Astrocyte (in vitro differentiated cells and primary cell): ENCODE measurements at regions not wholly inside any gene's neighbourhood (a gene's known extent, or its start where the extent isn't known, plus 50 kb on each side); places are given as distances from the start of the nearest gene placed in this dataset.

Experiments
- EZH2 ChIP-seq: IDR thresholded peaks from 2 replicates; pipeline ENCODE4 v1.6.1; 2012; ENCODE audit warnings: mild to moderate bottlenecking, low read length, inconsistent platforms; ENCODE audit not compliant: insufficient read depth
- TF ChIP-seq, protein P1 (sequence below): IDR thresholded peaks from 2 replicates; pipeline ENCODE4 v1.5.1; 2011; ENCODE audit warnings: low read depth, mild to moderate bottlenecking, inconsistent platforms, low read length, moderate library complexity; ENCODE audit not compliant: insufficient read depth

DNA sequence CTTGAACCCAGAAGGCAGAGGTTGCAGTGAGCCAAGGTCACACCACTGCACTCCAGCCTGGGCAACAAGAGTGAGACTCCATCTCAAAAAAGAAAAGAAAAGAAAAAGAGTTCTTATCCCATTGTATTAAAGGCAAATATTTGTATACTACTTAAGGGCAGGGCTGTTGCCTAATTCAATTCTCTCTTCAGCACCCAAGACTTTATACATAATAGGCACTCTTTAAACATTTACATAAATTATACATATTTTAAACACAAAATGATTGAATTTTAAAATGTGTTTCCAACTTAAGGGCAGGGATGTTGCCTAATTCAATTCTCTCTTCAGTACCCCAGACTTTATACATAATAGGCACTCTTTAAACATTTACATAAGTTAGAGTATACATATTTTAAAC lies 424.3 kb upstream of the ARID1B start:
- TF ChIP-seq, protein P1, sequence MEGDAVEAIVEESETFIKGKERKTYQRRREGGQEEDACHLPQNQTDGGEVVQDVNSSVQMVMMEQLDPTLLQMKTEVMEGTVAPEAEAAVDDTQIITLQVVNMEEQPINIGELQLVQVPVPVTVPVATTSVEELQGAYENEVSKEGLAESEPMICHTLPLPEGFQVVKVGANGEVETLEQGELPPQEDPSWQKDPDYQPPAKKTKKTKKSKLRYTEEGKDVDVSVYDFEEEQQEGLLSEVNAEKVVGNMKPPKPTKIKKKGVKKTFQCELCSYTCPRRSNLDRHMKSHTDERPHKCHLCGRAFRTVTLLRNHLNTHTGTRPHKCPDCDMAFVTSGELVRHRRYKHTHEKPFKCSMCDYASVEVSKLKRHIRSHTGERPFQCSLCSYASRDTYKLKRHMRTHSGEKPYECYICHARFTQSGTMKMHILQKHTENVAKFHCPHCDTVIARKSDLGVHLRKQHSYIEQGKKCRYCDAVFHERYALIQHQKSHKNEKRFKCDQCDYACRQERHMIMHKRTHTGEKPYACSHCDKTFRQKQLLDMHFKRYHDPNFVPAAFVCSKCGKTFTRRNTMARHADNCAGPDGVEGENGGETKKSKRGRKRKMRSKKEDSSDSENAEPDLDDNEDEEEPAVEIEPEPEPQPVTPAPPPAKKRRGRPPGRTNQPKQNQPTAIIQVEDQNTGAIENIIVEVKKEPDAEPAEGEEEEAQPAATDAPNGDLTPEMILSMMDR: no peak
- no peak for TF ChIP-seq EZH2
